ENCODE measurements at regions not wholly inside any gene's neighbourhood (a gene's known extent, or its start where the extent isn't known, plus 50 kb on each side); places are given as distances from the start of the nearest gene placed in this dataset.
"Not testable (repeated sequence)": the region's sequence is repeated elsewhere in the genome, so short reads cannot be mapped to it uniquely, and the experiment has no call there.

DNA sequence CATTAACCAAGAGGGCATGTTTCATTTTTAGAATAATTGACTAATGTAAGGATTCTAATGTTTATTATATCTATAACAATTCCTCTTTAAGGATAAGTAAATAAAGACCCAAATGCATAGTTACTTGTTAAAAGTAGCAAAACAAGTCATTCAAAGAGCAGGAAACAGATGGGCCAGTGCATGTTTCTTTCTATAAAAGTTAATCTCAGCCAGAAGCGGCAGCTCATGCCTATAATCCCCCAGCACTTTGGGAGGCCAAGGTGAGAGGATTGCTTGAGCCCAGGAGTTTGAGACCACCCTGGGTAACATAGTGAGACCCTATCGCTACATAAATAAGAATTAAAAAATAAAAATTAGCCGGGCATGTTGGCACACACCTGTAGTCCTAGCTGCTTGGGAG is 391.0 kb upstream of the RGS6 start:
- no peak for DNase-seq

GRCh38 chr14:71541973-71542690 is 390.1 kb upstream of the RGS6 start:
- DNase-seq, result no peak

DNA sequence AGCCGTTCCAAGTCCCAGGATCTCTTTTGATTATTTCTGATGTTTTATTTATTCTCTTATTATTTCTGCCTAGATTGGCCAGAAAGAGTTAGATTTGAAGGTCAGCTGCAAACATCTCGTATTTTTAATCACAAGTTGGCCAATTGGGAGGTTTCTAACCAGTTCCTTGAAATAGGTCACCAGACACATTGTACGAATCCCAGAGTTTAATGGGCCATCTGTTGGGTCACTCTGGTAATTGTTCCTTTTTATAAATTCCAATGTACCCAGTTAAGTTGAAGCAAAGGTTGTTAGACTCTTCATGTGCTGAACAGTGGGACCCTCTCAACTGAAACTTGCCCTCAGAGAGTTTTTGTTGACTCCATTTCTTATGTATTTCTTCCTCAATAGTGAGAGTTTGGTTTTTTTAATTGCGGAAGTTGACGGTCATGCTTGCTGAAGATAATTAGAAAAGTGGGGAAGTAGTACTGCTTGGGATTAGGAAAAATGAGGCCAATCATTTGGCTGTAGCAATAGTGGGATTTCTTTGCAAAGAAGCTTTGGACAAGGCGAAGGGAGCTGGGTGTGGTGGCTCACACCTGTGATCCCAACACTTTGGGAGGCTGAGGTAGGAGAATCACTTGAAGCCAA is 382.7 kb upstream of the RGS6 start:
- DNase-seq, result no peak

GRCh38 chr14:71550367-71550766 is 381.9 kb upstream of the RGS6 start:
- DNase-seq, result no peak

DNA sequence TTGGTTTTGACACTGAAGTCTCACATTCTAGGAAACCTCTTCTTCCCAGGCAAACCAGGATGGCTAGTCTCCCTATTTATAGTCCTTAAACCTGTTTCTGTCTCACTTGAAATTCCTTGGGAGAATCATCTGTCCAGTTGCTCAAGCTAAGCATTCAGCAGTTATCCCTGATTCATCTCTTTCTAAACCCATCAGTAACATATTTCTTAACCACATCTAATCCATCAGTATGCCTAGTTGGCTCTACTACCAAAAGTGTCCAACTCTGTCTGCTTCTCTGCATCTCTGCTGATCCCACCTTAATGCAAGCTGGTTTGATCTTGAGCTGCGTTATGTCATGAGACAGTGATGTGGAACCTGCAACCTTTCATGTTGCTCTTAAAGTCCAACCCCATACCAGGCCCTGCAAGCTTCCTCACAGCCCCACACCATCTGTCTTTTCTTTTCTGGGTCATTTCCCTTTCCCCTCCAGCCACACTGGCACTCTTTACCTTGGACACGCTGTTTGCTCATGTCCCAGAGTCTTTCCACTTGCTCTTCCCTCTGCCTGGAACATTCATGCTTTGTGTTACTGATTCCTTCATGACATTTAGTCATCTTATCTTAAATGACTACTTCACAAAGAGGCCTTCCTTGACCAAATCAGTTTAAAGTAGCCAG is 380.8 kb upstream of the RGS6 start:
- DNase-seq, result no peak

- DNase-seq, result no peak
Observed at GRCh38 chr14:71552809-71553208, 379.4 kb upstream of the RGS6 start.

GRCh38 chr14:71553779-71554178 is 378.4 kb upstream of the RGS6 start:
- no peak for DNase-seq

DNA sequence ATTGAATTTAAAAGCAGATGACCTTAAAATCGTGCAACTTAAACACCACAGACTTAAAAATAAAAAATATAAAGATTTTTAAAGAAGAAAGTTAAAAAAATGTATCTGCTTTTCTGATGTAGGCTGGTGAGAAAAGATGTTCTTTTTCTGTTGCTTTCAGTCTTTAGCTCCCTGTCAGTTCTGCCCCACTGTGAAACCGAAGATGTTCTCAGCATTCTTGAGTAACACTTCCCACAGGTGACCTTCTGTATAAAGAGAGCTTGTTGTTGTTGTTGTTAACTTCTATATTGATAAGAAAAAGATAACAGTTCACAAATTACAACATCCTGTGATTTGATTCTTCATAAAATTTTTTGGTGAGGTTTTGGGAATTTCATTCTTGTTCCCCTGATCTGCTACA is 377.9 kb upstream of the RGS6 start:
- no peak for DNase-seq

DNA sequence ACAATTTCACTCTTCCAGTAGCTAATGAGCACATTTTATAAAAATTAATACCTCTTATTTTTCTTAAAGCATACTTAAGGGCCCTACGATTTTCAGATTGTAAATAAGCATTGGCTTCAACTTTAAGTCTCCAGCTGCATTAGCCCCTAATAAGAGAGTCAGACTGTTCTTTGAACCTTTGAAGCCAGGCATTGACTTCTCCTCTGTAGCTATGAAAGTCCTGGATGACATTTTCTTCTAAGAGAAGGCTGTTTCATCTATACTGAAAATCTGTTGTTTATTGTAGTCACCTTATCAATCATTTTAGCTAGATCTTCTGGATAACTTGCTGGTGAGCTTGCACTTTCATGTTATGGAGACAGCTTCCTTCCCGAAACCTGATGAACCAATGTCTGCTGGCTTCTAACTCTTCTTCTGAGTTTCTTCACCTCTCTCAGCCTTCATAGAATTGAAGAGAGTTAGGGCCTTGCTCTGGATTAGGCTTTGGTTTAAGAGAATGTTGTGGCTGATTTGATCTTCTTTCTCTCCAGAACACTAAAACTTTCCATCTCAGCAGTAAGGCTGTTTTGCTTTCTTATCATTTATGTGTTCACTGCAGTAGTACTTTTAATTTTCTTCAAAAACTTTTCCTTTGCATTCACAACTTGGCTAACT is 377.1 kb upstream of the RGS6 start:
- DNase-seq, result no peak

DNA sequence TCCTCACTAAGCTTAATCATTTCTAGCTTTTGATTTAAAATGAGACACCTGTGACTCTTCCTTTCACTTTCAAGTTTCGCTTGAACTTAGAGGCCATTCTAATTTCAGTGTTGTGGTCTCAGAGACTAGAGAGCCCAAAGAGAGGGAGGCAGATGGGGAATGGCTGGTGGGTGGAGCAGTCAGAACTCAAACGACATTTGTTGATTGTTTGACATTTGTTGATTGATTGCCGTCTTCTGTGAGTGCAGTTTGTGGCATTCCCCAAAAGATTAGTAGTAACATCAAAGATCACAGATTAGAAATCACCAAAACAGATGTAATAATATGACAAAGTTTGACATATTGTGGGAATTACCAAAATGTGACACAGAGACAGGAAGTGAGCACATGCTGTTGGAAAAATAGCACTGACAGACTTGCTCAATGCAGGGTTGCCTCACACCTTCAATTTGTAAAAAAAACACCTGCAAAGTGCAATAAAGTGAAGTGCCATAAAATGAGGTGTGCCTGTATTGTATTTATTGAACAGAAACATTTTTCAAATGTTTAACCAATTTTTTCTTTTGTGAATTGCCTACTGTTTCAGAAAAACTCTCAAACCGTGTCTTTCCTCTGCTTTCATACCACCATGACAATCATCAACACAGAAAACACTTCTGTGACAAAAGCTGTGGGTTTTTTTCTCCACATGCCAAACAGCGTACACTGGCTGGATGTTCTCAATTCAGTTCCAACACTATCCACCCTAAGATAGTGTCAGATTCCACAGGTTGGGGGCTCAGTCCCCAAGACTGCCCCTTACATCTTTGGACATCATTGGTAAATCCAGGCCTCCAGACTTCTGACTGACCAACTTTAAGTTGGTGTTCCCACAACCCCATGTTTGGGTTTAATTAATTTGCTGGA is 376.3 kb upstream of the RGS6 start:
- DNase-seq, result peak; percentile 32

- DNase-seq, result no peak
Observed at GRCh38 chr14:71556730-71557129, 375.5 kb upstream of the RGS6 start.

GRCh38 chr14:71557351-71557750 is 374.9 kb upstream of the RGS6 start:
- DNase-seq, result no peak

DNA sequence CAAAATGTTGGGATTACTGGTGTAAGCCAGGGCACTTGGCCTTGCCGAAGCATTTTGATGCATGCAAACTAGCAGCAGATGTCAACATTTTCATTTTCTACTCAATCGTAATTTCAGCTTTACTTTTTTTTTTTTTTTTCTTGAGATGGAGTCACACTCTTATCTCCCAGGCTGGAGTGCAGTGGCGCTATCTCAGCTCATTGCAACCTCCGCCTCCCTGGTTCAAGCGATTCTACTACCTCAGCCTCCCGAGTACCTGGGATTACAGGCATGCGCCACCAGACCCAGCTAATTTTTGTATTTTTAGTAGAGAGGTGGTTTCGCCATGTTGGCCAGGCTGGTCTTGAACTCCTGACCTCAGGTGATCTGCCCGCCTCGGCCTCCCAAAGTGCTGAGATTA is 373.3 kb upstream of the RGS6 start:
- not testable (repeated sequence) for DNase-seq

GRCh38 chr14:71560751-71561150 is 371.5 kb upstream of the RGS6 start:
- DNase-seq, result no peak

DNA sequence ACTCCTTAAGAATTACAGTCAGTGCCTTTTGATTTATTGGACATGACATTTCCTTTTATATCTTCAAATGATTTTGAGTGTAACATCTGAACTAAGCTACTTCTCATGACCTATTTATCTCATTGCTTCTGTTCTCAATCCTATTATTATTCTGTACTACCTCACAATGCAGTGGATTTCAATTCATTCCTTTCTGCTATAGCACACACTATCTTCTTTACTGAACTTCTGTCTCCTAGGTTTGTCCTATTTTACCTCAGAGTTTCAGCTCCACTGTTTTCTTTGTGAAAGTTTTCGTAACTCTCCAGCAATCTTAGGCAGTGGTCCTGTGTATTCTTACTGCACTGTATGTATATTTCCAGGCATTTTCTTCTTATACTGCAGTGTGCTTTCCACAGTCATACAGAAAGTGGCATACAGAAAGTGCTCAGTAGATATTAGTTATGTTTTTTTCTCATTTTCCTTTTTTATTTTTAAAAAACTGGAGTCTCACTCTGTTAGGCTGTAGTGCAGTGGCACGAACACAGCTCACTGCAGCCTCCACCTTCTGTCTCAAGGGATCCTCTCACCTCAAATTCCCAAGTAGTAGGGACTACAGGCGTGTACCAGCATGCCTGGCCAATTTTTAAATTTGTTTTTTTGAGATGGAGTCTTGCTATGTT is 368.6 kb upstream of the RGS6 start:
- no peak for DNase-seq

DNA sequence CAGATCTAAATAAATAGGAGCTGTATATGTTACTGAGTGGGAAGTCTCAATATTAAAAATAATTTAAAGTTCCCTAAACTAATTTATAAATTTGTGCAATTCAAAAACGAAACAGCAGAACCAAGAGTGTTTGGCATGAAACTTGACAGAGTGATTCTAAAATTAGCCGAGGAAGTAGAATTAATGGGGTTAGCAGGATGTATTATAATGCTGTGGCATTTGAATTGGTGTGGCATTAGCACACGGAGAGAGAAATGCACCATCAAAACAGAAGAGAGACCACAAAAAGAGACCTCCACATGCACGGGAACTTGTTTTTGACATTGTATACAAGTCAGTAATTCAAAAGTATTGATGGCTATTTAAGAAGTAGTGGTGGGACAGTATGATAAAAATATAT is 366.0 kb upstream of the RGS6 start:
- DNase-seq, result no peak

DNA sequence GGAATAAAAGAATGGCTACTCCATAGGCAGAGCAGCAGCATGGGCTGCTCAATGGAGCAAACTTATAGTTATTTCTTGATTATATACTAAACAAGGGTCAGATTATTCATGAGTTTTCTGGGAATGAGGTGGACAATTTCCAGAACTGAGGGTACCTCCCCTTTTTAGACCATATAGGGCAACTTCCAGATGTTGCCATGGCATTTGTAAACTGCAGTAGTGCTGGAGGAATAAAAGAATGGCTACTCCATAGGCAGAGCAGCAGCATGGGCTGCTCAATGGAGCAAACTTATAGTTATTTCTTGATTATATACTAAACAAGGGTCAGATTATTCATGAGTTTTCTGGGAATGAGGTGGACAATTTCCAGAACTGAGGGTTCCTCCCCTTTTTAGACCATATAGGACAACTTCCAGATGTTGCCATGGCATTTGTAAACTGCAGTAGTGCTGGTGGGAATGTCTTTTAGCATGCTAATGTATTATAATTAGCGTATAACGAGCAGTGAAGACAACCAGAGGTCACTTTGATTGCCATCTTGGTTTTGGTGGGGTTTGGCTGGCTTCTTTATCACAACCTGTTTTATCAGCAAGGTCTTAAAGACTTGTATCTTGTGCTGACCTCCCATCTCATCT is 364.6 kb upstream of the RGS6 start:
- DNase-seq, result not testable (repeated sequence)

DNA sequence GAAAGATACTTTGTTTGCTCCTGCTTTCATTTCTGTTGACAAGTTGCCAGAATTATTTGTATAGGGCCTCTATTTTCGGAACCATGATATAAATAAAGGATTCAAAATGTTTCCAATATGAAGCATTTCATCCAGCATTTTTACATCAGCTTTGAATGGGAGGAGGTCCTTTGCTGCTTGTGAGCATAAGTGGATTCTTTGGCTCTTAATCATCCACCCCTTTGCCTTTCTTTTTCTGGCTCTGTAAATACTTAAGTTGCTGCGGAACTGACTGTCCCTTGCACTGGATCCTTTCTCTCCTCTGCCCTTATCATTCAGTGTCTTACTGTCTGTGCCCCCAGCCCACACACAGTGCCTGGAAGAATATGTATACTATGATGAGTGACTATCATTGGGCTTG is 357.3 kb upstream of the RGS6 start:
- DNase-seq, result no peak

GRCh38 chr14:71576472-71576871 is 355.8 kb upstream of the RGS6 start:
- no peak for DNase-seq

- no peak for DNase-seq
Observed at GRCh38 chr14:71579331-71579730, 352.9 kb upstream of the RGS6 start.

- DNase-seq, result no peak
Observed at GRCh38 chr14:71582705-71583104, 349.5 kb upstream of the RGS6 start.

DNA sequence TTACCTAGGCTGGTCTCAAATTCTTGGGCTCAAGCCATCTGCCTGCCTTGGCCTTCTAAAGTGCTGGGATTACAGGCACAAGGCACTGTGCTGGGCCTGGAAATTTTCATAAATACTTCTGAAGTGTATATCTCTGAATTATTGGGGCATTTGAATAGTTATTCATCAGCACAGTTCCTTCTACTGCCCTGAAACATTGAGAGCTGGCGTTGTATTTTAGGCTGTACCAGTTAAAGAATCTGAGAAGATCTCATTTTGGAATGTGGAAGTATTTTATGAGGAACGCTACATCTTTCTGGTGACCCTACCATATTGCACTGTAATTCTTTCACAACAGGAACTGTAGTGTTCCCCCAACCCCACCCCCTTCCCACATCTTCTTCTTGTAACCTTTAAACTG is 349.0 kb upstream of the RGS6 start:
- DNase-seq, result no peak
